GM21526 (cell line): ENCODE measurements at regions not wholly inside any gene's neighbourhood (a gene's known extent, or its start where the extent isn't known, plus 50 kb on each side); places are given as distances from the start of the nearest gene placed in this dataset.
"Not testable (repeated sequence)": the region's sequence is repeated elsewhere in the genome, so short reads cannot be mapped to it uniquely, and the experiment has no call there.

Source experiments
- ATAC-seq: cut with Tn5 transposase; IDR thresholded peaks from one replicate; pipeline ENCODE4 v1.9.1; 2021; ENCODE audit warnings: moderate library complexity; ENCODE audit not compliant: unreplicated experiment, low FRiP score

DNA sequence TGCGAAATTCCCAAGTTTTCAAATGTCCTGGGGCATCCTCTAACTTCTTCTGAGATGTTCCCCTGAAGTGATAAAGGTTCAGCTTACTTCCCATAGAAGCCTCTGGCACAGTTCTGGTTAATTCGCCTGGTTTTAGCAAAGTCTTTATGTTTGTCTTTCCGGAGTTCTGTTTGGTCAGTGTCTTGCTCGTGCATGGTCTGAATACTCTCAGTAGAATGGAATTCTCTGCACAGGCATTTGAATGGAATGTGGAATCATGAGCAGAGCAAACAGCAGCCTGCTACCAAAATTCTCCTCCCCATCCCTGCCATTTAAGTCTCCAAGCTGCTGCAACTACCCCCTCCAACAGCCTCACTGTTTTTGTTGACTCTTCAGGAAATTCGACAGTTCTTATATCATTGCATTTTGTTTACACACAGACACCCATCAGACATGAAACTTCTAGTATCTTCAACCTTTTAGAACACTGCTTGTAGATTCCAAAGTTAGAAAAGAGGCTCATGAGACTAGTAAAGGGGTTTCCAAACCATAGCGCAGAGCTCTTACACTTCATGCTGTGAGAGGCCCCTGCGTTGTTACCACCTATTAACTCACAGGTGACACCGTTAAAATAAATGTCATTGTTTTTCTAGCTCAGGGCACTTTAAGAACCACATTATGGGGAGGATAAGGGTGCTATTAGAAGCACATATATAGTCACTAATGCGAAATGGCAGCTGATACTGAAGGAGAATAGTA is 129.7 kb downstream of the PLCE1 start:
- no peak for ATAC-seq

DNA sequence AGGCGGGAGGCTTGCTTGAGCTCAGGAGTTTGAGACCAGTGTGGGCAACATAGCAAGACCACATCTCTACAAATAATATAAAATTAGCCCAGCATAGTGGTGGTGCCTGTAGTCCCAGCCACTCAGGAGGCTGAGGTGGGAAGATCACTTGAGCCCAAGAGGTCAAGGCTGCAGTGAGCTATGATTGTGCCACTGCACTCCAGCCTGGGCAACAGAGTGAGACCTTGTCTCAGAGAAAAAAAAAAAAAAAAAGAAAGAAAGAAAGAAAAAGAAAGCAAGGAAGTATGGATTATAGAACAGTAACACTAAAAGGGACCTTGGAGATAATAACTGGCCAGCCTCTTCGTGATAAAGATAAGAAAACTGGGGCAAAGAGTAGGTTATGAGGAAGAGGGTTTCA is 130.4 kb downstream of the PLCE1 start:
- not testable (repeated sequence) for ATAC-seq

DNA sequence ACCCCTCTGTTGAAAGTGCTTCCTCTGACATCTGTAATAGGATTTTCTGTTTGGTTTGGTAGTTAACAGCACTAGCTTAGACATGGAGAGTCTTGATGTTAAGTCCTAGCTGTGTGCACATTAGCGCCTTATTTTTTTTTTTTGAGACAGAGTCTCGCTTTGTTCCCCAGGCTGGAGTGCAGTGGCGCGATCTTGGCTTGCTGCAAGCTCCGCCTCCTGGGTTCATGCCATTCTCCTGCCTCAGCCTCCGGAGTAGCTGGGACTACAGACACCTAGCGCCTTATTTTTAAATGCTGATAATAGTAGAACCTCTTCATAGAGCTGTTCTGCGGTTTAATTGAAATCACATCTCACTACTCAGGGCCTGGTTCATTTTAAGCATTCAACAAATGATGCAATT is 131.5 kb downstream of the PLCE1 start:
- not testable (repeated sequence) for ATAC-seq

DNA sequence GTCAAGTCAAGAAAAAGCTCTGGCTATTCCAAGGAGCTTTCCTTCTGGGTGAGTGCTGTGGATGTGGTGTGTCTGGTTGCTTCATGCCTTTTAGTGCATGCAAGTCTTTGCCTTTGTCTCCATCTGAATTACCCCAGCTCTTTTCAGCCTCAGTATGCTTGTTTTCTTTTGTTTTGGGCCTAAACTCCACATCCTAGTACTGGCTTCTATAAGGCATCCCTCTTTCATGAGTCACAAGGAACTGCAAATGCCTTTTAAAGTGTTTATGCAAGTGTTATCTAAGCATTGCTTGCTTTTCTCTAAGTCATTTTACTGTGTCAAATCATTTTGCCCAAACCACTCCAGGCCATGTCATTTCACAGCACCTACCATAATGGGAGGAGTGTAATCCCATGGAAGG is 132.1 kb downstream of the PLCE1 start:
- ATAC-seq = no peak

DNA sequence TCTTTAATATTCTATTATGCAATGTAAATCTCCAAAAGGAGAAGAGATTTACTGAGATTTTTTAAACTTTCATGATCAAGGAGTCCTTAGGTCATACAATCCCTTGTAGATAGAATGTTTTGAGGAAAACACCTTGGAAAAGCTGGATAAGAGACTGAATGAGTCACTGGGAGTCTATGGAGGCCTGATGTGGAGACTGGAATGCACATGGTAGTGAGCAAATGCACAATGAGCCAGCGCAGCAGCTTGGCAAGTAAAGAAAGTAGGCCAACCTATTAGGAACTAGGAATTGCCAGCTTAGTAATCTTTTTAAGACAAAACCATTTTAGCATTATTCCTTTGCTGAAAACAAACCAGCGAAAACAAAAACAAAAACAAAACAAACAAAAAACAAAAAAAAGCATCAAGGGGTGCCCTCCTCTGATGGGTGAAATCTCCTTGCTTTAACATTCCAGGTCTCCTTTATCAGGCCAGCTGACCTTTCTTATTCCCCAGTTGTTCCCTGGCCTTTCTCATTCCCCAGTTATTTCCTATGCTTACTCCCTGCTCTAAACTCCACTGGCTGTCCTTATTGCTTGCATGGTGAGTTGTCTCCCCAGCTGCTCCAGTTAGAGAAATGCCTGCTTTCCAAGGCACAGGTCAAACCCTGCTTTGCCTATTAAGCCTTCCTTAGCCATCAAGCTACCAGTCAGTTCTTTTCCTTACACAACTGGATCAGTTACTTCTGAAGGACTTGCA is 135.8 kb downstream of the PLCE1 start:
- ATAC-seq = no peak

DNA sequence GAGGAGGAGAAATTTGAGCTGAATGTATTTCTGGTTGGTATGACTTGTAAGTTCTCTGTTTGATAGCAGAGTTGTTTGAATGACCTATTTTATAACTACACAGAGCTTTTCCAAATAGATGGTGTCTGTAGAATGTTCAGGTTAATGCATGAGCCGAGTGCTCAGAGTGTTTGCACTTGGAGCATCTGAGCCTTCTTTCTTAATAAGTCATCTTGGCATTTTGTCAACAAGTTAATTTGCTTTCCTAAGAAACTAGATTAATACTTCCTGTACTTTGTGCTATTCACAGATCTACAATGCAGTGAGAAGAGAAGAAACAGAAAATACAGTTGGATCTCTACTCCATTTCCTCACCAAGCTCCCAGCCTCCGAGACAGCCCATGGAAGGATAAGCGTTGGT is 138.2 kb downstream of the PLCE1 start:
- no peak for ATAC-seq

DNA sequence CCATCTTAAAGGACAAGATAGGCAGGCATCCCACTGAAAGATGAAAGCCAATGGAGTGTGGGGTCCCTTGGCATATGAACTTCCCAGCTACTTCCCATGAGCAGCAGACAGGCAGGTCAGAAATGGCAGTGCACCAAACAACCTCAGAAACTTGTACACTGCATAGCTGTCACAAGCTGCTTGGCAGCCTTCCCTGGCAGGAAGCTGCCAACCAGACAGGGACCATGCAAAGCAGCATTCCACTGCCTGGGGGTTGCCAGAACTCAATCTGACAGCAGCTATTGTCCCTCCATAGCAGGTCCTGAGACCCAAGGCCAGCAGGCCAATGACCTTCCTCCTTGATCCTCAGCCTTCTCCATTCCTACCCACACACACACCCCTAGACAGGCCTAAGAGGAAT is 139.5 kb downstream of the PLCE1 start:
- no peak for ATAC-seq

DNA sequence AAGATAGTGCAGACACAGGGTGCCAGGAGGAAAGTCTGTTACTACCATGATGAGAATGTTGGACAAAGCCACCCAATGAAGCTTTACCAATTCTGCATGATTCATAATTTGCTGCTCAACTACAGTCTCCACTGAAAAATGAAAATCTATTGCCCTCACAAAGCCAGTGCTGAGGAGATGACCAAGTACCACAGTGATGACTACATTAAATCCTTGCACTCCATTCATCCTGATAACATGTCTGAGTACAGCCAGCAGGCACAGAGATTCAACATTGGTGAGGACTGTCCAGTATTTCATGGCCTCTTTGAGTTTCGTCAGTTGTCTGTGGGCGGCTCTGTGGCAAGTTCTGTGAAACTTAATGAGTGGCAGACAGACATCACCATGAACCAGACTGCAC is 144.0 kb downstream of the PLCE1 start:
- ATAC-seq = no peak

DNA sequence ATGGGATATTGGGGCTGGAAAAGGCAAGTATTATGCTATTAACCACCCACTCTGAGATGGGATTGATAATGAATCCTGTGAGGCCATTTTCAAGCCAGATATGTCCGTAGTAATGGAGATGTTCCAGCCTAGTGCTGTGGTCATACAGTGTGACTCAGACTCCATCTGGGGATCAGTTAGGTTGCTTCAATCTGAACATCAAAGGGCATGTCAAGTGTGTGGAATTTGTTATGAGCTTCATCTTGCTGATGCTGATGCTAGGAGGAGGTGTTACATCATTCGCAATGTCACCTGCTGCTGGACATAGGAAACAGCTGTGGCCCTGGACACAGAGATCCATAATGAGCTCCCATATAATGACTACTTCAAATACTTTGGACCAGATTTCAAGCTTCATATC is 144.7 kb downstream of the PLCE1 start:
- ATAC-seq = no peak

DNA sequence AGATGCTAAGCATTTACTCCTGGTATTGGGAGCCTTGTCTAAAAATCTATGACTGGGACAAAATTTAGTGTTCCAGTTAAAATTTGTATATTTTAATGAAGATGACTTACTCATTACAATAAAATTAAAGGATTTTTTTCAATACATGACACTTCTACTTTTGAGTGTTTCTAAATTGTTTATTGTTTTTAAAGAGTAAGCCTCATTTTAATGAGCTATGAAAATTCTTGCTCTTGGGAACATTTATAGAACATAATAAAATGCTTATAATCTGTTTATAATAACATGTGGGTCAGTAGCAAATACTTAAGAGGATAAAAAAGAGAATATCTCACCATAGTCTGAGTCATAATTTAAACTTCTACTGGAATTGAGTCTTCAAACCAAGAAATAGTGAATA is 149.5 kb downstream of the PLCE1 start:
- ATAC-seq = no peak

DNA sequence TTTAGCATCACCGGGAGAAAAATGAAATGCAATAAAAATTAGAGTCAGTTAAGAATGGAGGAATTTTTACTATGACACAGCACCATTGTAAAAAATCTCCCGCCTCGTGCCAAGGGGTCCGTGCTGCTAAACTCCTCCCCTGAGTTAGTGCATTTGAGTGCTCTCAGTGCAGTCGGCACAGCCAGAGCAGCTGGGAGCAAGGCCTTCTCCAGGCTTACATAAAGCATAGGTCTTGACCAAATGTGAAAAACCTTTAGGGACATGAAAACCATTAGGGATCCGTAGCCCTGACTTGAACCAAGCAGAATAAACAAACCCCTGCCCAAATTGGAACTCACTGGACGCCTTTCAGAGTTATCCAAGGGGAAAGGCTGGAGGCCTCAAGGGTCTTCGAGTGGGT is 152.6 kb downstream of the PLCE1 start:
- no peak for ATAC-seq

DNA sequence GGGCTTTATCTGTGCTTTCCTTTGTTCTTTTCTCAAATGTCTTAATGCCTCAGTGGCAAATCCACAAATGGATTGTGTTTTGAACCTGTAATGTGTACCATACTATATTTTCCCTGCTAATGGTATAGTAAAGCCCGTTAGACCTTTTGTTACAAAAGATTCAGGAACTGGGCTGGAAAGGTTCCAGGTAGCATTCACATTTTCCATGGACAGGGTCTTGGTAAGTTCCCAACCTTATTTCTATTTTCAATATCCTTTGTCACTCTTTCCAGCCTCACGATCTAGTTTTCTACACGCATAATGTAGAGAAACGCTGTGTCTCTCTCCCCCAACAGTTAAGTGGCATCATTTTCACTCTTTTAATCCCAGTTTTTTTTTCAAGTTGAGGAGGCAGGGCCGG is 153.0 kb downstream of the PLCE1 start:
- ATAC-seq = no peak

DNA sequence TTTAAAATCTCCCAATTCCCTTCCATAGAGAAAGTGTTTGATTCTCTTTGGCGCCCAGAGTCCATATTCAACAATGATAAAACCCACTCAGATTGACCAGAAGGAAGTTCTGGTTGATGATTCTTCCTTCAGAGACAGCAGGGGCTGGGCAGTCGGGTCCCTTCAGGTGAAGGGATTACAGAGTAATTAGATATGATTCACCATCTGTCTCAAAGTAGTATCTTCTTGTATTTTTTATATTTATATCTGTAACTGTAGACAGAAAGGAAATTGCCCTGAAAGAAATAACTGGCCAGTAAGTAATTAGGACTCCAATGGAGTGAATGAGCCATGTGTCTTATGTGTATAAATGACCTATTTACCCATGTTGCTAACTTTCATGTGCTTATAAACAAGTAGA is 156.0 kb downstream of the PLCE1 start:
- ATAC-seq = no peak

DNA sequence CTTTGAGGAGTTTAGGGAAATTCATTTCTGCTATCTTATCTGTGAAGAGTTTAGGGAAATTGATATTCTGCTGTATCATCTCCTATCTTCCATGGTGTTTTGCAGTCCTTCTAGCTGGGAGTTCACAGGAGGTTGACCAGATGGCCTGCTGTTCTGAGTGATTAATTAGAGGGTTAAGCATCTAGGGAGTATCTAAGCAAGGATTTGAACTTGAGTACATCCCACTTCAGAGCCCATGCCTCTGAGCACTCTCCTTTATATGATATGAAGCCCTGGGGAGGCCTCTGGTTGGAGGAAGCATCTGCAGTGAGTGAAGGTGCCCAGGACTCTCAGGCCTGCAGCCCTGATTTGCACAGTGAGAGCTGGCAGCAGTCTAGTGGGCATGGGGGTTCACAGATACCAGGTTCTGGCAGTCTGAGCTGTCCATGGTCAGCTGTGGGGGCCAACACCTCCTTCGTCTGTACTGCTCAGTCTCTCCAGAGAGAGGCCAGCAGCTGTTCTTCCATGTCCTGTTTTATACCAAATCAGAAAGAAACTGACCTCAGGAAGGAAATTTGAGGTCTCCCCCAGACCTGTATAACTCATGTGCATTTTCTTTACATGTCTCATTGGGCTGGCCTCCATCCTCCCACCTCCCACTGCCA is 156.9 kb downstream of the PLCE1 start:
- no peak for ATAC-seq

DNA sequence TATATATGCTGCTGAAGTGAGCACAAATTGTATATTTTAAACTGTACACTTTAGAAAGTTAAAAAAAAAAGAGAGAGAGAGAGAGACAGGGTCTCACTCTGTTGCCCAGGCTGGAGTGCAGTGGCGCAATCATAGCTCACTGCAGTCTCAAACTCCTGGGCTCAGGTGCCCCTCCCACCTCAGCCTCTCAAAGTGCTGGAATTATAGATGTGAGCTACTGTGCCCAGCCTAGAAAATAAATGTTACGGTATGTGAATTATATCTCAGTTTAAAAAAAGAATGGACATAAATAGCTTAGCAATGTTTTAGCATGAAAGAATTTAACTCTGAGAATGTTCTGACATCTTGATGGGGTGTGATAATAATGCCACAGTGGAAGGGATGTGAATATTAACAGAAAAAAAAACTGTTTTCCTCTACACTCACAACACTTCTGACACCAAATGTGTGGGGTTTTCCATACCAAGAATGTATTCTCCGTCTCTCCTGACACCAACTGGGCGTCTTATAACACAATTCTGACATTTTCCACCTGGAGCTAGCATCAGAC is 162.1 kb downstream of the PLCE1 start:
- no peak for ATAC-seq

DNA sequence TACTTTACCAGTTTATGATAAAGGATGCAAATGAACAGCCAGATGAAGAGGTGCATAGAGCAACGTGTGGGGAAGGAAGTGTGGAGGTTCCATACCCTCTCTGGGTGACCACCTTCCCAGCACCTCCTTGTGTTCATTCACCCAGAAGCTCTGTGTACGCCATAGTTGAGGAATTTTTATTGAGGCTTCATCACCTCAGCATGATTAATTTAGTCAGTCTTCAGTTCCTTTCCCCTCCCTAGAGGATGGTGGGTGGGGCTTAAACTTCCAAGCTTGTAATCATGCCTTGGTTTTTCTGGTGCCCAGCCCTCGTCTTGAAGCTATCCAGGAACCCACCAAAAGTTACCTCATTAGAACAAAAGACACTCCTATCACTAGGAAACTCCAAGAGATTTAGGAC is 162.7 kb downstream of the PLCE1 start:
- no peak for ATAC-seq

DNA sequence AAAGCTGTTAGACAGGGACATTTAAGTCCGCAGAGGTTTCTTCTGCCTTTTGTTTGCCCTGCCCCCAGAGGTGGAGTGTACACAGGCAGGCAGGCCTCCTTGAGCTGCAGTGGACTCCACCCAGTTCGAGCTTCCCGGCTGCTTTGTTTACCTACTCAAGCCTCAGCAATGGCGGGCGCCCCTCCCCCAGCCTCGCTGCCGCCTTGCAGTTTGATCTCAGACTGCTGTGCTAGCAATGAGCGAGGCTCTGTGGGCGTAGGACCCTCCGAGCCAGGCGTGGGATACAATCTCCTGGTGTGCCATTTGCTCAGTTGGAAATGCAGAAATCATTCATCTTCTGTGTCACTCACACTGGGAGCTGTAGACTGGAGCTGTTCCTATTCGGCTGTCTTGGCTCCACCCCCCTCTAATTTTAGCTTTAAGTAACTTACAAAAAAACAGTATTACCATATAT is 171.5 kb downstream of the PLCE1 start:
- not testable (repeated sequence) for ATAC-seq

DNA sequence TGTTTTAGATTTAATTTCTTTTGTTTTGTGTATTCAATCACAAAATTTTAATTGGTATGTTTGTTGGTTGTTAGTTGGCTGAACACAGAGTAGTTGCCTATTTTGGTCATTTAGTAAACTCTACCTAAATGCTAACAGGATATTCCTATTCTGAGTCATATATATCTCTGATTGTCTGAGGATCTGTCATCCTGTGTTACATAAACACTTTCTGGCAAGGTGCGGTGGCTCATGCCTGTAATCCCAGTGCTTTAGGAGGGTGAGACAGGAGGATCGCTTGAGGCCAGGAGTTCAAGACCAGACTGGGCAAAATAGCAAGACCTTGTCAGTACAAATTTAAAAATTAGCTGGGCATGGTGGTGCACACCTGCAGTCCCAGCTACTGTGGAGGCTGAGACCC is 178.6 kb downstream of the PLCE1 start:
- no peak for ATAC-seq

DNA sequence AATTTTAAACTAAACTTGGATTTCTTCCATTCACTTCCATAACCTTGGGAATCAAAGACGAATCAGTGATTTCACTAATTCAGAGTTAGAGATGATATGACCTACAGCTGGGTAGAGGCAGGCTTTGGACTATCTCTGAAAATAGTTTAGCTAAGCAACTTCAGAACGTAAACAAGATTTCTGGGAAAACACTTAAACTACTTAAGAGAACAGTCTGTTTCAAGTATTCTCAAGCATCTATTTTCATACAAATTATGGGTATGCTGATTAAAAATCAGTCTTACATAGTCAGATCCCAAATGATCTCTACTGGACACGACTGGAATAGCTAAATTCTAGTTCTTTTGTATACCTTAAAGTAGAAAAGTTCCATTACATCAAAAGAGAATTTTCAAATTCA is 179.9 kb downstream of the PLCE1 start:
- no peak for ATAC-seq

DNA sequence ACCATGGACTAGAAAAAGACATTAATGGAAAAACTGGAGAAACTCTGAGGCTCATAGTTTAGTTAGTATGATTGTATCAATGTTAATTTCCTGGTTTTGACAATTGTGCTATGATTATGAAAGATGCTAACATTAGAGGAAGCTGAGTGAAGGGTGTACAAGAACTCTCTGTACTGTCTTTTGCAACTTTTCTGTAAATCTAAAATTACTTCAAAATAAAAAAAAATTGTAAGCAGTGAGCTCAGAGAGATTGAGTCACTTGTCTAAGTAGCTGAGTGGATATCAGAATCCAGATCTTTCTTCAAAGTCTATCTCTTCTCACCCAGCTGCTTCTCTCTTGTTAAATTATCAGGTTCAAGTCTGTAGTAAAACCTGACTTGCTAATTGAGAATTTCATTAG is 181.1 kb downstream of the PLCE1 start:
- no peak for ATAC-seq

DNA sequence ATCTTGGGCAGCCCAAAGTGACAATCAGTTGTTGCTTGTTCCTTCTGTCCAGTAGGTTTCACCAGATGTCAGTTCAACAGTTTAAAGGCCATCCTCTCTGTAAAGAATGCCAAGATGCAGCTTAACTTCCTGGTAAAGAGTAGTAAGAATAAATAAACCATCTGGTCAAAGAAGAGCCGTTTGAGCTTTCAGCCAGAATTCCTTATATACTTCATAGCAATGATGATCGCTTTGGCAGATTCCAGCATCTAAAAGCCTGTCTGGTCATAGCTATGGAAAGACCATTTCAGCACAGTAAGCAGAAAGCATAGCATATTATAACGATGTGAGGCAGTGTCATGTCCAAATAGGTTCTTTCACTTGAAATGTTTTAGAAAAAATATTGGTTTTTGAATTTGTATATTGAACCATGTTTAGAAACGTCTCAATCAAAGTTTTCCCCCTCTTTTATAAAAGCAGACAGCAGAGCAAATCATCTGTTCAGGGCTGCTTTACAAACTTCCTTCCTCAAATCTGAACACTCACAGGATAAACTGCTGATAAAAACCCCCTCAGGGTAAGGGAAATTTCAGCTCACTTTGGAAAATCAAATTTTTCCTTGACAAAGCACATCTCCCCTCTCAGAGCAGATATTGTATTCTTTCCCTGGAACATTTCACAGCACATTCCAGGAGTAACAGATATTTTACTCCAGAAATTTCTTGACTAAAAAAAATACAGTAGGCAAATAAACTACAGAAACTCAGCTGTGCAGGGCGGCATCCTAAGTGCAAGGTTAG is 184.1 kb downstream of the NOC3L start:
- ATAC-seq = no peak
